T-helper 1 cell treated with Interleukin-12 subunit alpha and Interleukin-12 subunit beta and Interleukin-4 antibody, amounts not matched to agents 30 ng/mL and 1 ng/mL, for 36 hours (primary cell): ENCODE measurements at regions not wholly inside any gene's neighbourhood (a gene's known extent, or its start where the extent isn't known, plus 50 kb on each side); places are given as distances from the start of the nearest gene placed in this dataset.

Experiments
- intact Hi-C: fragments of 100-400 bp; cut with micrococcal nuclease; formaldehyde crosslinking; loops from one replicate; pipeline ENCODE4 v1.15.1; 2024

- intact Hi-C loops, result no loop called here
These were observed 290.5 kb upstream of the ITGA1 start for GRCh38 chr5:52497133-52497693.

- intact Hi-C loops, result no loop called here
These were observed 289.1 kb upstream of the ITGA1 start for GRCh38 chr5:52498607-52499006.

- intact Hi-C loops, result no loop called here
These were observed 285.2 kb upstream of the ITGA1 start for GRCh38 chr5:52502460-52502999.

- intact Hi-C loops, result no loop called here
These were observed 283.0 kb upstream of the ITGA1 start for GRCh38 chr5:52504584-52505240.

GRCh38 chr5:52517667-52518066 is 270.0 kb upstream of the ITGA1 start:
- intact Hi-C loops, result no loop called here

GRCh38 chr5:52520171-52520570 is 267.5 kb upstream of the ITGA1 start:
- intact Hi-C loops, result no loop called here

GRCh38 chr5:52521236-52521635 is 266.5 kb upstream of the ITGA1 start:
- intact Hi-C loops, result no loop called here

- intact Hi-C loops, result no loop called here
These were observed 264.0 kb upstream of the ITGA1 start for GRCh38 chr5:52523701-52524100.

GRCh38 chr5:52531105-52531504 is 256.6 kb upstream of the ITGA1 start:
- intact Hi-C loops, result no loop called here

GRCh38 chr5:52543594-52543993 is 244.1 kb upstream of the ITGA1 start:
- intact Hi-C loops, result no loop called here

- intact Hi-C loops, result no loop called here
These were observed 243.0 kb upstream of the ITGA1 start for GRCh38 chr5:52544738-52545137.

- intact Hi-C loops, result no loop called here
These were observed 233.4 kb upstream of the ITGA1 start for GRCh38 chr5:52554293-52554692.

- intact Hi-C loops, result loop anchor here (5.0 kb wide), 1 partner anchor 1178 kb away; the partner anchor contains the start of gene ISL1
These were observed 227.3 kb upstream of the ITGA1 start for GRCh38 chr5:52560366-52560765.

- intact Hi-C loops, result loop anchor here (5.0 kb wide), 1 partner anchor 1180 kb away; the partner anchor contains the start of gene ISL1
These were observed 225.2 kb upstream of the ITGA1 start for GRCh38 chr5:52562473-52562872.

- intact Hi-C loops, result loop anchor here (5.0 kb wide), 1 partner anchor 1182 kb away; the partner anchor contains the start of gene ISL1
These were observed 223.1 kb upstream of the ITGA1 start for GRCh38 chr5:52564587-52564986.

- intact Hi-C loops, result no loop called here
These were observed 210.2 kb upstream of the ITGA1 start for GRCh38 chr5:52577546-52577945.

GRCh38 chr5:52579391-52579790 is 208.3 kb upstream of the ITGA1 start:
- intact Hi-C loops, result no loop called here

- intact Hi-C loops, result no loop called here
These were observed 206.8 kb upstream of the ITGA1 start for GRCh38 chr5:52580921-52581320.

- intact Hi-C loops, result no loop called here
These were observed 205.4 kb upstream of the ITGA1 start for GRCh38 chr5:52582313-52582712.

GRCh38 chr5:52587131-52587530 is 200.6 kb upstream of the ITGA1 start:
- intact Hi-C loops, result no loop called here

- intact Hi-C loops, result no loop called here
These were observed 190.1 kb upstream of the ITGA1 start for GRCh38 chr5:52597625-52598024.

GRCh38 chr5:52598968-52599367 is 188.7 kb upstream of the ITGA1 start:
- intact Hi-C loops, result no loop called here
